PC-9 (cell line): ENCODE measurements at regions not wholly inside any gene's neighbourhood (a gene's known extent, or its start where the extent isn't known, plus 50 kb on each side); places are given as distances from the start of the nearest gene placed in this dataset.

Experiments used
- CTCF ChIP-seq: fragments of 200-600 bp; sonication (generic); conservative IDR thresholded peaks from 2 replicates; pipeline ENCODE4 v1.6.1; 2017; ENCODE audit warnings: mixed run types, antibody characterized with exemption, mild to moderate bottlenecking, moderate library complexity
- EZH2 ChIP-seq: fragments of 200-600 bp; sonication (generic); IDR thresholded peaks from 2 replicates; pipeline ENCODE4 v1.8.0; 2017; ENCODE audit warnings: antibody characterized with exemption, low read depth

- TF ChIP-seq CTCF (no peak), EZH2 (no peak)
Observed at GRCh38 chr15:39028069-39028468, 463.5 kb upstream of the RASGRP1 start.
